GM23338 (cell line): ENCODE measurements at regions not wholly inside any gene's neighbourhood (a gene's known extent, or its start where the extent isn't known, plus 50 kb on each side); places are given as distances from the start of the nearest gene placed in this dataset.

Source experiments
- ATAC-seq: fragments of 200-7000 bp; cut with Tn5 transposase; 3 replicates; pipeline ENCODE4 v1.9.1; 2020
- DNase-seq: peaks from one replicate; pipeline ENCODE4 v3.0.0-alpha.2; 2015; ENCODE audit warnings: low spot score
- H2AFZ ChIP-seq: fragments of 200-600 bp; sonication (generic); 2 replicates; pipeline ENCODE4 v1.8.0; 2016; ENCODE audit warnings: antibody characterized with exemption, mild to moderate bottlenecking, moderate library complexity
- H3F3A ChIP-seq: fragments of 200-600 bp; sonication (generic); replicated peaks from 2 replicates; pipeline ENCODE4 v1.8.0; 2017; ENCODE audit warnings: antibody characterized with exemption, mixed run types, low read depth
- H3K27ac ChIP-seq: fragments of 200-600 bp; sonication (generic); 2 replicates; pipeline ENCODE4 v1.6.1; 2016; ENCODE audit warnings: low read depth
- H3K27me3 ChIP-seq: fragments of 200-600 bp; sonication (generic); 2 replicates; pipeline ENCODE4 v1.8.0; 2016; ENCODE audit warnings: mild to moderate bottlenecking, mixed run types, moderate library complexity; ENCODE audit not compliant: insufficient read depth
- H3K36me3 ChIP-seq: fragments of 200-600 bp; sonication (generic); 2 replicates; pipeline ENCODE4 v1.8.0; 2016; ENCODE audit warnings: mild to moderate bottlenecking; ENCODE audit not compliant: insufficient read depth
- H3K4me1 ChIP-seq: fragments of 200-600 bp; sonication (generic); 2 replicates; pipeline ENCODE4 v1.8.0; 2016; ENCODE audit warnings: mild to moderate bottlenecking, moderate library complexity; ENCODE audit not compliant: insufficient read depth
- H3K4me2 ChIP-seq: fragments of 200-600 bp; sonication (generic); 2 replicates; pipeline ENCODE4 v1.7.1; 2017; ENCODE audit warnings: mixed run types
- H3K4me3 ChIP-seq: fragments of 200-600 bp; sonication (generic); 2 replicates; pipeline ENCODE4 v1.6.1; 2016; ENCODE audit warnings: mixed run types
- H3K79me2 ChIP-seq: fragments of 200-600 bp; sonication (generic); replicated peaks from 2 replicates; pipeline ENCODE4 v1.8.0; 2017; ENCODE audit warnings: mild to moderate bottlenecking; ENCODE audit not compliant: insufficient read depth
- H3K9me2 ChIP-seq: fragments of 200-600 bp; sonication (generic); 2 replicates; pipeline ENCODE4 v1.8.0; 2017; ENCODE audit not compliant: insufficient read depth
- H4K20me1 ChIP-seq: fragments of 200-600 bp; sonication (generic); replicated peaks from 2 replicates; pipeline ENCODE4 v1.8.0; 2017; ENCODE audit warnings: mild to moderate bottlenecking; ENCODE audit not compliant: insufficient read depth
- H3K27ac Mint-ChIP-seq: 2 replicates; pipeline ENCODE4 v1.8.0; 2020; ENCODE audit warnings: inconsistent platforms, mild to moderate bottlenecking, moderate library complexity, mixed read lengths
- H3K27me3 Mint-ChIP-seq: 3 replicates; pipeline ENCODE4 v1.8.0; 2022; ENCODE audit warnings: low read depth, mild to moderate bottlenecking, moderate library complexity, mixed read lengths, inconsistent platforms; ENCODE audit not compliant: insufficient read depth, poor library complexity
- H3K36me3 Mint-ChIP-seq: 3 replicates; pipeline ENCODE4 v1.8.0; 2021; ENCODE audit warnings: low read depth, mild to moderate bottlenecking, inconsistent platforms, moderate library complexity, mixed read lengths
- H3K4me1 Mint-ChIP-seq: 3 replicates; pipeline ENCODE4 v1.8.0; 2020; ENCODE audit warnings: mild to moderate bottlenecking, inconsistent platforms, mixed read lengths
- H3K4me3 Mint-ChIP-seq: 3 replicates; pipeline ENCODE4 v1.8.0; 2021; ENCODE audit warnings: moderate library complexity, mild to moderate bottlenecking, inconsistent platforms, mixed read lengths
- H3K9me3 Mint-ChIP-seq: 3 replicates; pipeline ENCODE4 v1.8.0; 2020; ENCODE audit warnings: moderate library complexity, mild to moderate bottlenecking, inconsistent platforms, mixed read lengths
- CREB1 ChIP-seq: fragments of 250-450 bp; sonication (Bioruptor Pico); IDR thresholded peaks from 2 replicates; pipeline ENCODE4 v1.5.0; 2020; ENCODE audit warnings: low read depth, mild to moderate bottlenecking, moderate library complexity
- EZH2 ChIP-seq: fragments of 200-600 bp; sonication (generic); IDR thresholded peaks from one replicate; pipeline ENCODE4 v1.8.0; 2017; ENCODE audit warnings: antibody characterized with exemption, mild to moderate bottlenecking, low read depth; ENCODE audit not compliant: unreplicated experiment
- EZH2phosphoT487 ChIP-seq: fragments of 200-600 bp; sonication (generic); IDR thresholded peaks from one replicate; pipeline ENCODE4 v1.8.1; 2018; ENCODE audit warnings: antibody characterized with exemption; ENCODE audit not compliant: unreplicated experiment
- JUNB ChIP-seq: IDR thresholded peaks from one replicate; pipeline ENCODE4 v1.6.1; 2016; ENCODE audit warnings: antibody characterized with exemption; ENCODE audit not compliant: unreplicated experiment
- NANOG ChIP-seq: IDR thresholded peaks from 2 replicates; pipeline ENCODE4 v1.6.1; 2016; ENCODE audit warnings: antibody characterized with exemption, borderline replicate concordance
- POLR2AphosphoS5 ChIP-seq: IDR thresholded peaks from 2 replicates; pipeline ENCODE4 v1.6.1; 2016; ENCODE audit warnings: antibody characterized with exemption, low read depth
- STAT1 ChIP-seq: IDR thresholded peaks from one replicate; pipeline ENCODE4 v1.6.1; 2016; ENCODE audit warnings: antibody characterized with exemption; ENCODE audit not compliant: unreplicated experiment
- ZNF114 ChIP-seq: fragments of 250-450 bp; sonication (Bioruptor Pico); IDR thresholded peaks from 2 replicates; pipeline ENCODE4 v1.5.0; 2020; ENCODE audit warnings: mild to moderate bottlenecking, moderate library complexity
- ZNF331 ChIP-seq: fragments of 250-450 bp; sonication (Bioruptor Pico); IDR thresholded peaks from 2 replicates; pipeline ENCODE4 v1.5.0; 2020; ENCODE audit warnings: low read depth, mild to moderate bottlenecking, moderate library complexity
- TF ChIP-seq, protein P1 (sequence below): IDR thresholded peaks from 2 replicates; pipeline ENCODE4 v1.6.1; 2016; ENCODE audit warnings: antibody characterized with exemption
- TF ChIP-seq, protein P2 (sequence below), 2 experiments: fragments of 200-600 bp in 1 of 2; sonication (generic) in 1 of 2; conservative IDR thresholded peaks; 2 replicates each; pipeline versions ENCODE4 v1.5.1 to v1.6.1; 2016 to 2017; ENCODE audit warnings: antibody characterized with exemption in 2 of 2, low read depth in 2 of 2, mild to moderate bottlenecking in 2 of 2, moderate library complexity in 1 of 2
- TF ChIP-seq, protein P3 (sequence below): IDR thresholded peaks from one replicate; pipeline ENCODE4 v1.6.1; 2018; ENCODE audit warnings: antibody characterized with exemption; ENCODE audit not compliant: unreplicated experiment
- TF ChIP-seq, protein P4 (sequence below): fragments of 250-450 bp; sonication (Bioruptor Pico); IDR thresholded peaks from 2 replicates; pipeline ENCODE4 v1.5.0; 2020; ENCODE audit warnings: mild to moderate bottlenecking, moderate library complexity

DNA sequence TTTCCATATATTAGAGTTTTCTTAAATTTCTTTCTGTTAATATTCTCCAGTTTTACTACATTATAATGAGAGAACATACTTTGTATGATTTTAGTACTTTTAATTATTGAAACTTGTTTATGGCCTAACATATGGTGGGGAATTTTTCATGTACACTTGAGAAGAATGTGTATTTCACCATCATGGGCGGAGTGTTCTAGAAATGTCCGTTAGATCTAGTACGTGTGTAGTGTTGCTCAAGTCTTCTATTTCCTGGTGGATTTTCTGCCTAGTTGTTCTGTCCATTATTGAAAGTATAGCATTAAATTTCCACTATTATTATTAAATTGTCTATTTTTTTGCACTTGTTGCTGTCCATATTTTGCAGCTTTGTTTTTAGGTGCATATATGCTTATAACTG, 64.0 kb upstream of the RGS21 start:
- no peak for ATAC-seq
- no peak overlapping the region for H3K4me3 ChIP-seq

More for the DNA sequence above, 64.0 kb upstream of the RGS21 start:
- no peaks in the 10 kb centered on the region for H3F3A ChIP-seq
- no peaks in the 10 kb centered on the region for H3K4me1 ChIP-seq
- Mint-ChIP-seq H3K4me3 (no peak overlapping the region), H3K4me1 (no peaks in the 10 kb centered on the region), H3K36me3 (no peaks in the 10 kb centered on the region; the same call in 2 of the 3 replicates), H3K27me3 (no peaks in the 10 kb centered on the region), H3K27ac (no peak overlapping the region), H3K9me3 (peaks cover 6% of the 10 kb centered on the region; the same call in 2 of the 3 replicates)
- no peak overlapping the region for H2AFZ ChIP-seq
- TF ChIP-seq ZNF114 (CRISPR knock-in tag) (no peak), NANOG (no peak), JUNB (no peak), CREB1 (no peak), ZNF331 (CRISPR knock-in tag) (no peak), EZH2phosphoT487 (no peak), EZH2 (no peak), STAT1 (no peak), POLR2AphosphoS5 (no peak)
- TF ChIP-seq, protein P1, sequence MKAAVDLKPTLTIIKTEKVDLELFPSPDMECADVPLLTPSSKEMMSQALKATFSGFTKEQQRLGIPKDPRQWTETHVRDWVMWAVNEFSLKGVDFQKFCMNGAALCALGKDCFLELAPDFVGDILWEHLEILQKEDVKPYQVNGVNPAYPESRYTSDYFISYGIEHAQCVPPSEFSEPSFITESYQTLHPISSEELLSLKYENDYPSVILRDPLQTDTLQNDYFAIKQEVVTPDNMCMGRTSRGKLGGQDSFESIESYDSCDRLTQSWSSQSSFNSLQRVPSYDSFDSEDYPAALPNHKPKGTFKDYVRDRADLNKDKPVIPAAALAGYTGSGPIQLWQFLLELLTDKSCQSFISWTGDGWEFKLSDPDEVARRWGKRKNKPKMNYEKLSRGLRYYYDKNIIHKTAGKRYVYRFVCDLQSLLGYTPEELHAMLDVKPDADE, result no peak
- TF ChIP-seq, protein P2, sequence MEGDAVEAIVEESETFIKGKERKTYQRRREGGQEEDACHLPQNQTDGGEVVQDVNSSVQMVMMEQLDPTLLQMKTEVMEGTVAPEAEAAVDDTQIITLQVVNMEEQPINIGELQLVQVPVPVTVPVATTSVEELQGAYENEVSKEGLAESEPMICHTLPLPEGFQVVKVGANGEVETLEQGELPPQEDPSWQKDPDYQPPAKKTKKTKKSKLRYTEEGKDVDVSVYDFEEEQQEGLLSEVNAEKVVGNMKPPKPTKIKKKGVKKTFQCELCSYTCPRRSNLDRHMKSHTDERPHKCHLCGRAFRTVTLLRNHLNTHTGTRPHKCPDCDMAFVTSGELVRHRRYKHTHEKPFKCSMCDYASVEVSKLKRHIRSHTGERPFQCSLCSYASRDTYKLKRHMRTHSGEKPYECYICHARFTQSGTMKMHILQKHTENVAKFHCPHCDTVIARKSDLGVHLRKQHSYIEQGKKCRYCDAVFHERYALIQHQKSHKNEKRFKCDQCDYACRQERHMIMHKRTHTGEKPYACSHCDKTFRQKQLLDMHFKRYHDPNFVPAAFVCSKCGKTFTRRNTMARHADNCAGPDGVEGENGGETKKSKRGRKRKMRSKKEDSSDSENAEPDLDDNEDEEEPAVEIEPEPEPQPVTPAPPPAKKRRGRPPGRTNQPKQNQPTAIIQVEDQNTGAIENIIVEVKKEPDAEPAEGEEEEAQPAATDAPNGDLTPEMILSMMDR (conservative IDR thresholded peaks at IDR 0.05; ENCODE audit: low read depth in 2 of 2), result no peak
- TF ChIP-seq, protein P3, sequence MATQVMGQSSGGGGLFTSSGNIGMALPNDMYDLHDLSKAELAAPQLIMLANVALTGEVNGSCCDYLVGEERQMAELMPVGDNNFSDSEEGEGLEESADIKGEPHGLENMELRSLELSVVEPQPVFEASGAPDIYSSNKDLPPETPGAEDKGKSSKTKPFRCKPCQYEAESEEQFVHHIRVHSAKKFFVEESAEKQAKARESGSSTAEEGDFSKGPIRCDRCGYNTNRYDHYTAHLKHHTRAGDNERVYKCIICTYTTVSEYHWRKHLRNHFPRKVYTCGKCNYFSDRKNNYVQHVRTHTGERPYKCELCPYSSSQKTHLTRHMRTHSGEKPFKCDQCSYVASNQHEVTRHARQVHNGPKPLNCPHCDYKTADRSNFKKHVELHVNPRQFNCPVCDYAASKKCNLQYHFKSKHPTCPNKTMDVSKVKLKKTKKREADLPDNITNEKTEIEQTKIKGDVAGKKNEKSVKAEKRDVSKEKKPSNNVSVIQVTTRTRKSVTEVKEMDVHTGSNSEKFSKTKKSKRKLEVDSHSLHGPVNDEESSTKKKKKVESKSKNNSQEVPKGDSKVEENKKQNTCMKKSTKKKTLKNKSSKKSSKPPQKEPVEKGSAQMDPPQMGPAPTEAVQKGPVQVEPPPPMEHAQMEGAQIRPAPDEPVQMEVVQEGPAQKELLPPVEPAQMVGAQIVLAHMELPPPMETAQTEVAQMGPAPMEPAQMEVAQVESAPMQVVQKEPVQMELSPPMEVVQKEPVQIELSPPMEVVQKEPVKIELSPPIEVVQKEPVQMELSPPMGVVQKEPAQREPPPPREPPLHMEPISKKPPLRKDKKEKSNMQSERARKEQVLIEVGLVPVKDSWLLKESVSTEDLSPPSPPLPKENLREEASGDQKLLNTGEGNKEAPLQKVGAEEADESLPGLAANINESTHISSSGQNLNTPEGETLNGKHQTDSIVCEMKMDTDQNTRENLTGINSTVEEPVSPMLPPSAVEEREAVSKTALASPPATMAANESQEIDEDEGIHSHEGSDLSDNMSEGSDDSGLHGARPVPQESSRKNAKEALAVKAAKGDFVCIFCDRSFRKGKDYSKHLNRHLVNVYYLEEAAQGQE, result no peak
- TF ChIP-seq, protein P4, sequence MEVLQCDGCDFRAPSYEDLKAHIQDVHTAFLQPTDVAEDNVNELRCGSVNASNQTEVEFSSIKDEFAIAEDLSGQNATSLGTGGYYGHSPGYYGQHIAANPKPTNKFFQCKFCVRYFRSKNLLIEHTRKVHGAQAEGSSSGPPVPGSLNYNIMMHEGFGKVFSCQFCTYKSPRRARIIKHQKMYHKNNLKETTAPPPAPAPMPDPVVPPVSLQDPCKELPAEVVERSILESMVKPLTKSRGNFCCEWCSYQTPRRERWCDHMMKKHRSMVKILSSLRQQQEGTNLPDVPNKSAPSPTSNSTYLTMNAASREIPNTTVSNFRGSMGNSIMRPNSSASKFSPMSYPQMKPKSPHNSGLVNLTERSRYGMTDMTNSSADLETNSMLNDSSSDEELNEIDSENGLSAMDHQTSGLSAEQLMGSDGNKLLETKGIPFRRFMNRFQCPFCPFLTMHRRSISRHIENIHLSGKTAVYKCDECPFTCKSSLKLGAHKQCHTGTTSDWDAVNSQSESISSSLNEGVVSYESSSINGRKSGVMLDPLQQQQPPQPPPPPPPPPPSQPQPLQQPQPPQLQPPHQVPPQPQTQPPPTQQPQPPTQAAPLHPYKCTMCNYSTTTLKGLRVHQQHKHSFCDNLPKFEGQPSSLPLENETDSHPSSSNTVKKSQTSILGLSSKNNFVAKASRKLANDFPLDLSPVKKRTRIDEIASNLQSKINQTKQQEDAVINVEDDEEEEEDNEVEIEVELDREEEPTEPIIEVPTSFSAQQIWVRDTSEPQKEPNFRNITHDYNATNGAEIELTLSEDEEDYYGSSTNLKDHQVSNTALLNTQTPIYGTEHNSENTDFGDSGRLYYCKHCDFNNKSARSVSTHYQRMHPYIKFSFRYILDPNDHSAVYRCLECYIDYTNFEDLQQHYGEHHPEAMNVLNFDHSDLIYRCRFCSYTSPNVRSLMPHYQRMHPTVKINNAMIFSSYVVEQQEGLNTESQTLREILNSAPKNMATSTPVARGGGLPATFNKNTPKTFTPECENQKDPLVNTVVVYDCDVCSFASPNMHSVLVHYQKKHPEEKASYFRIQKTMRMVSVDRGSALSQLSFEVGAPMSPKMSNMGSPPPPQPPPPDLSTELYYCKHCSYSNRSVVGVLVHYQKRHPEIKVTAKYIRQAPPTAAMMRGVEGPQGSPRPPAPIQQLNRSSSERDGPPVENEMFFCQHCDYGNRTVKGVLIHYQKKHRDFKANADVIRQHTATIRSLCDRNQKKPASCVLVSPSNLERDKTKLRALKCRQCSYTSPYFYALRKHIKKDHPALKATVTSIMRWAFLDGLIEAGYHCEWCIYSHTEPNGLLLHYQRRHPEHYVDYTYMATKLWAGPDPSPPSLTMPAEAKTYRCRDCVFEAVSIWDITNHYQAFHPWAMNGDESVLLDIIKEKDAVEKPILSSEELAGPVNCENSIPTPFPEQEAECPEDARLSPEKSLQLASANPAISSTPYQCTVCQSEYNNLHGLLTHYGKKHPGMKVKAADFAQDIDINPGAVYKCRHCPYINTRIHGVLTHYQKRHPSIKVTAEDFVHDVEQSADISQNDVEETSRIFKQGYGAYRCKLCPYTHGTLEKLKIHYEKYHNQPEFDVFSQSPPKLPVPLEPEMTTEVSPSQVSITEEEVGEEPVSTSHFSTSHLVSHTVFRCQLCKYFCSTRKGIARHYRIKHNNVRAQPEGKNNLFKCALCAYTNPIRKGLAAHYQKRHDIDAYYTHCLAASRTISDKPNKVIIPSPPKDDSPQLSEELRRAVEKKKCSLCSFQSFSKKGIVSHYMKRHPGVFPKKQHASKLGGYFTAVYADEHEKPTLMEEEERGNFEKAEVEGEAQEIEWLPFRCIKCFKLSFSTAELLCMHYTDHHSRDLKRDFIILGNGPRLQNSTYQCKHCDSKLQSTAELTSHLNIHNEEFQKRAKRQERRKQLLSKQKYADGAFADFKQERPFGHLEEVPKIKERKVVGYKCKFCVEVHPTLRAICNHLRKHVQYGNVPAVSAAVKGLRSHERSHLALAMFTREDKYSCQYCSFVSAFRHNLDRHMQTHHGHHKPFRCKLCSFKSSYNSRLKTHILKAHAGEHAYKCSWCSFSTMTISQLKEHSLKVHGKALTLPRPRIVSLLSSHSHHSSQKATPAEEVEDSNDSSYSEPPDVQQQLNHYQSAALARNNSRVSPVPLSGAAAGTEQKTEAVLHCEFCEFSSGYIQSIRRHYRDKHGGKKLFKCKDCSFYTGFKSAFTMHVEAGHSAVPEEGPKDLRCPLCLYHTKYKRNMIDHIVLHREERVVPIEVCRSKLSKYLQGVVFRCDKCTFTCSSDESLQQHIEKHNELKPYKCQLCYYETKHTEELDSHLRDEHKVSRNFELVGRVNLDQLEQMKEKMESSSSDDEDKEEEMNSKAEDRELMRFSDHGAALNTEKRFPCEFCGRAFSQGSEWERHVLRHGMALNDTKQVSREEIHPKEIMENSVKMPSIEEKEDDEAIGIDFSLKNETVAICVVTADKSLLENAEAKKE (CRISPR knock-in tag), result no peak
- no peaks in the 10 kb centered on the region for H3K27me3 ChIP-seq
- H3K9me2 ChIP-seq, result peaks cover 17% of the 10 kb centered on the region
- no peaks in the 10 kb centered on the region for H3K79me2 ChIP-seq
- H3K4me2 ChIP-seq, result no peak overlapping the region
- H3K36me3 ChIP-seq, result no peaks in the 10 kb centered on the region
- no peak overlapping the region for H3K27ac ChIP-seq
- no peak for DNase-seq
- H4K20me1 ChIP-seq, result no peaks in the 10 kb centered on the region
